ENCODE measurements at regions not wholly inside any gene's neighbourhood (a gene's known extent, or its start where the extent isn't known, plus 50 kb on each side); places are given as distances from the start of the nearest gene placed in this dataset.

GRCh38 chr1:67898033-67898726 lies 64.9 kb upstream of the GNG12 start:
- no peak for DNase-seq

- DNase-seq: peak; percentile 11
These were observed 64.1 kb upstream of the GNG12 start for GRCh38 chr1:67897270-67897949.

GRCh38 chr1:67896826-67897225 lies 63.6 kb upstream of the GNG12 start:
- peak; percentile 57 for DNase-seq

- DNase-seq: no peak
These were observed 61.9 kb upstream of the GNG12 start for GRCh38 chr1:67894981-67895735.

GRCh38 chr1:67893126-67893495 lies 59.8 kb upstream of the GNG12 start:
- peak; percentile 35 for DNase-seq

GRCh38 chr1:67892476-67893125 lies 59.3 kb upstream of the GNG12 start:
- DNase-seq: peak; percentile 7

- DNase-seq: no peak
These were observed 57.6 kb upstream of the GNG12 start for GRCh38 chr1:67890857-67891256.

- peak; percentile 27 for DNase-seq
These were observed 56.8 kb upstream of the GNG12 start for GRCh38 chr1:67889953-67890567.

- no peak for DNase-seq
These were observed 56.2 kb upstream of the GNG12 start for GRCh38 chr1:67889466-67889865.

- DNase-seq: peak; percentile 84
These were observed 55.2 kb upstream of the GNG12 start for GRCh38 chr1:67888216-67889106.

GRCh38 chr1:67887146-67887545 lies 53.9 kb upstream of the GNG12 start:
- peak; percentile 9 for DNase-seq

- DNase-seq: no peak
These were observed 52.8 kb upstream of the GNG12 start for GRCh38 chr1:67886076-67886475.

- DNase-seq: no peak
These were observed 49.8 kb upstream of the GNG12 start for GRCh38 chr1:67883069-67883468.

Measured in NCI-H69 (cell line).